Loucy (cell line): ENCODE measurements at regions not wholly inside any gene's neighbourhood (a gene's known extent, or its start where the extent isn't known, plus 50 kb on each side); places are given as distances from the start of the nearest gene placed in this dataset.

Experiments used
- H2AFZ ChIP-seq: fragments of 200-600 bp; sonication (generic); 2 replicates; pipeline ENCODE4 v1.6.0; 2016; ENCODE audit warnings: antibody characterized with exemption, mild to moderate bottlenecking, low read length, moderate library complexity
- H3F3A ChIP-seq: fragments of 200-600 bp; 2 replicates; pipeline ENCODE4 v1.6.0; 2016; ENCODE audit warnings: antibody characterized with exemption, low read depth, mild to moderate bottlenecking
- H3K27me3 ChIP-seq: fragments of 200-600 bp; sonication (generic); 2 replicates; pipeline ENCODE4 v1.6.1; 2014; ENCODE audit warnings: low read length, mild to moderate bottlenecking; ENCODE audit not compliant: insufficient read depth, poor library complexity, severe bottlenecking
- H3K36me3 ChIP-seq: fragments of 200-600 bp; sonication (generic); 2 replicates; pipeline ENCODE4 v1.6.1; 2016; ENCODE audit warnings: low read length; ENCODE audit not compliant: insufficient read depth
- H3K4me1 ChIP-seq: fragments of 200-600 bp; sonication (generic); 2 replicates; pipeline ENCODE4 v1.5.1; 2014; ENCODE audit warnings: low read length, mild to moderate bottlenecking; ENCODE audit not compliant: insufficient read depth, poor library complexity, severe bottlenecking
- H3K4me2 ChIP-seq: fragments of 200-600 bp; sonication (generic); 2 replicates; pipeline ENCODE4 v1.6.0; 2014; ENCODE audit warnings: antibody characterized with exemption, low read length, low read depth, mild to moderate bottlenecking; ENCODE audit not compliant: poor library complexity, severe bottlenecking
- H3K4me3 ChIP-seq: fragments of 200-600 bp; sonication (generic); 2 replicates; pipeline ENCODE4 v1.5.1; 2014; ENCODE audit warnings: low read length, mild to moderate bottlenecking, mixed read lengths; ENCODE audit not compliant: poor library complexity, severe bottlenecking
- H3K79me2 ChIP-seq: fragments of 200-600 bp; sonication (generic); 2 replicates; pipeline ENCODE4 v1.6.1; 2014; ENCODE audit warnings: low read length; ENCODE audit not compliant: insufficient read depth
- H3K9ac ChIP-seq: fragments of 200-600 bp; sonication (generic); 2 replicates; pipeline ENCODE4 v1.6.0; 2014; ENCODE audit warnings: mild to moderate bottlenecking, low read depth, low read length, moderate library complexity; ENCODE audit not compliant: poor library complexity, severe bottlenecking
- H3K9me2 ChIP-seq: fragments of 200-600 bp; sonication (generic); replicated peaks from 2 replicates; pipeline ENCODE4 v1.6.1; 2016; ENCODE audit warnings: low read depth, low read length, mixed read lengths
- H3K9me3 ChIP-seq: fragments of 200-600 bp; sonication (generic); 2 replicates; pipeline ENCODE4 v1.6.1; 2014; ENCODE audit warnings: mild to moderate bottlenecking, antibody characterized with exemption, low read length, low read depth; ENCODE audit not compliant: insufficient read depth
- H4K20me1 ChIP-seq: fragments of 200-600 bp; sonication (generic); 2 replicates; pipeline ENCODE4 v1.6.0; 2014; ENCODE audit warnings: antibody characterized with exemption, low read length, mild to moderate bottlenecking; ENCODE audit not compliant: insufficient read depth, poor library complexity, severe bottlenecking
- CTCF ChIP-seq: fragments of 200-600 bp; sonication (generic); conservative IDR thresholded peaks from 2 replicates; pipeline ENCODE4 v1.5.1; 2014; ENCODE audit warnings: mild to moderate bottlenecking, antibody characterized with exemption, low read length
- EZH2phosphoT487 ChIP-seq: fragments of 200-600 bp; IDR thresholded peaks from 2 replicates; pipeline ENCODE4 v1.6.1; 2018; ENCODE audit warnings: antibody characterized with exemption, mild to moderate bottlenecking, moderate library complexity, borderline replicate concordance

GRCh38 chr2:166653185-166653813, 159.2 kb upstream of the SCN7A start:
- Histone ChIP-seq H3K36me3 (no peaks in the 10 kb centered on the region), H3F3A (no peaks in the 10 kb centered on the region), H3K27me3 (no peaks in the 10 kb centered on the region), H2AFZ (no peak overlapping the region), H3K79me2 (no peaks in the 10 kb centered on the region), H3K4me3 (no peak overlapping the region), H3K4me1 (no peaks in the 10 kb centered on the region), H3K9ac (no peak overlapping the region), H3K4me2 (no peak overlapping the region), H3K9me3 (no peaks in the 10 kb centered on the region), H4K20me1 (no peaks in the 10 kb centered on the region), H3K9me2 (no peaks in the 10 kb centered on the region)
- TF ChIP-seq CTCF (no peak), EZH2phosphoT487 (no peak)

GRCh38 chr2:166651991-166652390, 157.9 kb upstream of the SCN7A start:
- Histone ChIP-seq H2AFZ (no peak overlapping the region), H4K20me1 (no peaks in the 10 kb centered on the region), H3K9me3 (no peaks in the 10 kb centered on the region), H3F3A (no peaks in the 10 kb centered on the region), H3K9ac (no peak overlapping the region), H3K36me3 (no peaks in the 10 kb centered on the region), H3K4me3 (no peak overlapping the region), H3K79me2 (no peaks in the 10 kb centered on the region), H3K4me2 (no peak overlapping the region), H3K9me2 (no peaks in the 10 kb centered on the region), H3K27me3 (no peaks in the 10 kb centered on the region), H3K4me1 (no peaks in the 10 kb centered on the region)
- no peak for TF ChIP-seq CTCF
- TF ChIP-seq EZH2phosphoT487: no peak

- no peak overlapping the region for H3K4me2 ChIP-seq
- H3F3A ChIP-seq: no peaks in the 10 kb centered on the region
- no peaks in the 10 kb centered on the region for H3K79me2 ChIP-seq
- H3K36me3 ChIP-seq: no peaks in the 10 kb centered on the region
- H2AFZ ChIP-seq: no peak overlapping the region
- TF ChIP-seq CTCF (no peak), EZH2phosphoT487 (no peak)
- H4K20me1 ChIP-seq: no peaks in the 10 kb centered on the region
- no peak overlapping the region for H3K4me3 ChIP-seq
- H3K4me1 ChIP-seq: no peaks in the 10 kb centered on the region
- no peak overlapping the region for H3K9ac ChIP-seq
- H3K27me3 ChIP-seq: no peaks in the 10 kb centered on the region
- H3K9me2 ChIP-seq: no peaks in the 10 kb centered on the region
- no peaks in the 10 kb centered on the region for H3K9me3 ChIP-seq
Measured at GRCh38 chr2:166651080-166651675, 157.1 kb upstream of the SCN7A start.
